ENCODE measurements at regions not wholly inside any gene's neighbourhood (a gene's known extent, or its start where the extent isn't known, plus 50 kb on each side); places are given as distances from the start of the nearest gene placed in this dataset.

GRCh38 chr13:89950225-89950624 is 1397.3 kb upstream of the MIR17HG start:
- TF ChIP-seq, protein P1, sequence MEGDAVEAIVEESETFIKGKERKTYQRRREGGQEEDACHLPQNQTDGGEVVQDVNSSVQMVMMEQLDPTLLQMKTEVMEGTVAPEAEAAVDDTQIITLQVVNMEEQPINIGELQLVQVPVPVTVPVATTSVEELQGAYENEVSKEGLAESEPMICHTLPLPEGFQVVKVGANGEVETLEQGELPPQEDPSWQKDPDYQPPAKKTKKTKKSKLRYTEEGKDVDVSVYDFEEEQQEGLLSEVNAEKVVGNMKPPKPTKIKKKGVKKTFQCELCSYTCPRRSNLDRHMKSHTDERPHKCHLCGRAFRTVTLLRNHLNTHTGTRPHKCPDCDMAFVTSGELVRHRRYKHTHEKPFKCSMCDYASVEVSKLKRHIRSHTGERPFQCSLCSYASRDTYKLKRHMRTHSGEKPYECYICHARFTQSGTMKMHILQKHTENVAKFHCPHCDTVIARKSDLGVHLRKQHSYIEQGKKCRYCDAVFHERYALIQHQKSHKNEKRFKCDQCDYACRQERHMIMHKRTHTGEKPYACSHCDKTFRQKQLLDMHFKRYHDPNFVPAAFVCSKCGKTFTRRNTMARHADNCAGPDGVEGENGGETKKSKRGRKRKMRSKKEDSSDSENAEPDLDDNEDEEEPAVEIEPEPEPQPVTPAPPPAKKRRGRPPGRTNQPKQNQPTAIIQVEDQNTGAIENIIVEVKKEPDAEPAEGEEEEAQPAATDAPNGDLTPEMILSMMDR (IDR thresholded peaks at IDR 0.05), result no peak
- no peak for TF ChIP-seq POLR2A (IDR thresholded peaks at IDR 0.05)
- no peak for TF ChIP-seq EP300 (IDR thresholded peaks at IDR 0.05)

All from ovary (tissue), 3 donors.